Fibroblast of gingiva (primary cell): ENCODE measurements at regions not wholly inside any gene's neighbourhood (a gene's known extent, or its start where the extent isn't known, plus 50 kb on each side); places are given as distances from the start of the nearest gene placed in this dataset.
"Not testable (repeated sequence)": the region's sequence is repeated elsewhere in the genome, so short reads cannot be mapped to it uniquely, and the experiment has no call there.

Source experiments
- DNase-seq: peaks from one replicate; pipeline ENCODE4 v3.0.0-alpha.2; 2011; ENCODE audit warnings: low read depth

DNA sequence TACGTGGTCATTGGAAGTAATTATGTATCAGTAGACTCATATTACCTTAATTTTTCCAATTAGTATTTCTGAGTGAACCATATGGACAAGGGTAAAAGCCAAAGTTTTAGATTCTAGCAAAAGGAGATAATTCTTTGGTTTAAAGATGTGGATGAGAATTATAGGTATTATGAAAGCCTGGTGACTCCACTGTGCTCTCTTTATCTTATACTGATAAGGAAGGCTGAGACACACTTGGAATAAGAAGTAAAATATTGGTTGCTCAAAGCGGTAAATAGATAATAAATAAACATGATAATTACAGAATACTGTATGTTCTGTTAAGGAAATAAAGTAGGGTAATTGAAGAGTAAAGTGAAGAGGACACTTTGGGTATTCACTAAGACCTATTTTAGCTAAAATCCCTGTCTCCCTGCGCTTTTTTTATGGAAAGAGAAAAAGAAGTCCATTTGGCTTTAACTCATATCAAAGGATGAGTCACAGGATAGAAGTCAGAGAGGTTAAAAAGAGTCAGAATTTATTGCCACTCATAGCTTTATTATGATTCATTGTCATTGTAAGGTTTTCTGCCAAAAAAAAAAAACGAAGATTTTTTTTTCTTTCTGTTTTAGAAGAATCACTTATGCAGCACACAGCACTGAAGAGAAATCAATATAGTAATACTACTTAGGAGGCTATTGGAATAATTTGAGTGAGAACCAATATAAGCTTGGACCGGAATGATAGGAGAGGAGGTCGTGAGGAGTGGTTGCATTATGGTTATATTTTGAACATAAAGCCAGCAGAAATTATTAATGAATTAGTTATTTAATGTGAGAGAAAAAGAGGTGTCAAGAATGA, 2463.1 kb downstream of the ARAP2 start:
- DNase-seq: no peak

DNA sequence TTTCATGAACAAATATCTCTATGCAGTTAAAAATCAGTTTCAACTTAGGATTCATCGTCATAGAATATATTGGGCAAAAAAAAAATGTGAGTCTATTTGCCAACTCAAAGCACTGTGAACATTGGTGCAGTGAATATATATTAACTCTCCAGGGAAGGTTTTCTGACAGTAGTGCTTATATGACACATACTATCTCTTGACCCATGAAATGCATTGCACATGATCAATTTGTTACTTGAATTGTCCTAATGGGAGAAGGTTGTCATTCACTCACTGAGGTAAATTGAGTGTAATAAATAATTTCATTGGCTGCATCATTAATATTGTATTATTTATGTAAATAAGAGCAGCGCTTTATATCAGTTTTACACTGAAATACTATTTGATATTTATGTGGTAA, 2458.5 kb downstream of the ARAP2 start:
- no peak for DNase-seq

GRCh38 chr4:33802578-33802977, 2441.7 kb downstream of the ARAP2 start:
- no peak for DNase-seq

- DNase-seq: no peak
These were observed 2418.6 kb downstream of the ARAP2 start for GRCh38 chr4:33825685-33826084.

DNA sequence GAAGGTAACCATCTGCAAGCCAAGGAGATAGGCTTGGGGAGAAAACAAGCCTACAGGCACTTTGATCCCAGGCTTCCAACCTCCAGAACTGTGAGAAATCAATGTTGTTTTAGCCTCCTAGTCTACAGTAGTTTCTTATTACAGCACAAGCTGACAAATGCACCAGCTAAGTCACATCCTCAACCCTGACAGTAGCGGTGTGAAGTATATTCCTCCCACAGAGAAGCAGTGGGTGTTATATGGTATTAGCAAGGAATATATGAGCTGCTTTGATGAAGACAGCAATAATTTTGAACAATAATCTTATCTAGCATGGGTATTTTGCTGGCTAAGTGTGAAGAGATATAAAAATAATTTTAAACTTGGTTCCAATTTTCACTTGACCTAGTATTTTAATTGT, 2415.0 kb downstream of the ARAP2 start:
- DNase-seq: not testable (repeated sequence)

GRCh38 chr4:33831442-33832066, 2412.8 kb downstream of the ARAP2 start:
- no peak for DNase-seq

DNA sequence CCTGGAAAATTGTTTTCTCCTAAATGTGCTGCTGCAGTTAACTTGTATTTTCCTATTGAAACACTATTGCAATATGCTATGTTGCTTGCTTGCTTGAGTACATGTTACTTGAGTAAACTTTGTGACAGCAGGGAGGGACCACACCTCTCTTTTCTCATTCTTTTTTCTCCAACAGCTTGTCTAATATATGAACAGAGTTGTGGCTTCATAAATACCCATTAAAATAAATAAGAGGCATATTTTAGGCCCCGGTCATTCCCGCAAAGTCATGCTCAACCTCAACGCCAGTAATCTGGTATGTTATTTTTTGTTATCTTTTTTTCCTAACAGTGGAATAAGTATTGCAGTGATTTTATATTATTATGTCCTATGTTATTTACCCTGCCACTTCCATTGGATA, 2408.6 kb downstream of the ARAP2 start:
- not testable (repeated sequence) for DNase-seq

- peak; percentile 31 for DNase-seq
These were observed 2407.1 kb downstream of the ARAP2 start for GRCh38 chr4:33837043-33837838.

DNA sequence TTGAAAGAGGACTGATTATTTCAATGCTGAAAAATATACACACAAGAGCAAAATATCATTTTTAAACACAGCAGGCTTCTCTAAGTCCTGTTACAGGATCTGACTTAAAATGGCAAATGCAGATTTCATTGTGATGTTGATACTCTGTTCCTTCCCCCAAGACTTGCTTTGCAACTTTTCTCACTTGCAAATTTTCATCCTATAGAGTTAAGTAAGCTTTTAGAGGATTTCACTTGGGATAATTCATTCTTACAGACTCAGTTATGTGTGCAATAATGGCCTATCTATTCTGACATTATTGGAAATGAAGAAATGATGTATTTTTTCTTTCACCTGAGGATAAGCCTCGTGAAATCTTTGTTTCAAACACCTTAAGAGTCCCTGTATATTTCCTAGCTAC, 2403.2 kb downstream of the ARAP2 start:
- no peak for DNase-seq

DNA sequence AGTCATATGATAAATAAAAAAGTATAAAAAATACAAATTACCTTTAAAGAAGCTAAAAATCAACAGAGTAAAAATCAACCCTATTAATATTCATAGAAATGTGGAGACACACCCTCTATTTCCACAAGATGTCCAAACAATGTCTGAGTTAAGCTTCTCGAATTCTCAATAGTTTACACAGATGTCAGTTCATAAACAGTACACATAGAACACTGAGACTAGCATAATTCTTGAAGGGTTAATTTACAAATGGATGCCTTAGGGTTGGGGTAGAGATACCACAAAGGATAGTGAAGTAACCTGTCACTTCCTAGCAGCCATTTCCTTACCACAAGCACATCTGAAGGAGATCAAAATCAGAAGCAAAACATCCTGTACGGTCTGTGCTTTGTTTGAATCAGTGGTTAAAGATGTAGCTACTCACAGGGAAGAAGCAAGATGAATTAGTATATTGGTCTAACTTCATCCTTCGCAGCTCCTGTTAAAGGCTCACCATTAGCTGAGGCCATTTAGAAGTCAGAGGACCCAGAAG, 2393.9 kb downstream of the ARAP2 start:
- no peak for DNase-seq

DNA sequence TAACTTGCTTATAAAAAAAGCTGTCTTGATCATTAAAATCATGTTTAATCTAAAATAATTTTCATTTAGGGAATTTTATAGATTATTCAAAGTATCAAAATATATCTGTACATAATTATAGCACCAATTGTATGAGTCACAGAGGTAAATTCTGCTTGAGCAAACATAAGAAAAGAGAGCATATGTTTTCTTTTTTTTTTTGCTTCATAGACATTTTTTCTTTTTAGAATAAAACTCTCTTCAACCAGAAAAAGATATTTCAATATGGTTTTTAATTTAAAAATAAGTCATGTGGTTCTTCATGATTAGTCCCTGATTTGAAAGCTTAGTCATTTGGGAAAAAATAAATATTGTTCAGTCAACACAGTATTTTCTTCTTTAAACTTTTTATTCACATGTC, 2390.6 kb downstream of the ARAP2 start:
- not testable (repeated sequence) for DNase-seq

DNA sequence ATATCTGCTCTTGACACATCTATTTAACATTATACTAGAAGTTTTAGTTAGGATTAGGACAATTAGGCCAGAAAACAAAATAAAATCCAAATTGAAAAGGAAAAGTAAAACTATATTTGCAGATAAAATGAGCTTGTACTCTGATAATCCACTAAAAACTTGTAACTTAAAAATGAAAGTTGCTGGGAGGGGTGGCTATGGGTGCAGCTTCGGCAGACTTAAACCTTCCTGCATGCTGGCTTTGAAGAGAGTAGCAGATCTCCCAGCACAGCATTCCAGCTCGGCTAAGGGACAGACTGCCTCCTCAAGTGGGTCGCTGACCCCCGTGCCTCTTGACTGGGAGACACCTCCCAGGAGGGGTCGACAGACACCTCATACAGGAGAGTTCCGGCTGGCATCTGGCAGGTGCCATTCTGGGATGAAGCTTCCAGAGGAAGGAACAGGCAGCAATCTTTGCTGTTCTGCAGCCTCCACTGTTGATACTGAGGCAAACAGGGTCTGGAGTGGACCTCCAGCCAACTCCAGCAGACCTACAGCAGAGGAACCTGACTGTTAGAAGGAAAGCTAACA, 2379.9 kb downstream of the ARAP2 start:
- DNase-seq: no peak

DNA sequence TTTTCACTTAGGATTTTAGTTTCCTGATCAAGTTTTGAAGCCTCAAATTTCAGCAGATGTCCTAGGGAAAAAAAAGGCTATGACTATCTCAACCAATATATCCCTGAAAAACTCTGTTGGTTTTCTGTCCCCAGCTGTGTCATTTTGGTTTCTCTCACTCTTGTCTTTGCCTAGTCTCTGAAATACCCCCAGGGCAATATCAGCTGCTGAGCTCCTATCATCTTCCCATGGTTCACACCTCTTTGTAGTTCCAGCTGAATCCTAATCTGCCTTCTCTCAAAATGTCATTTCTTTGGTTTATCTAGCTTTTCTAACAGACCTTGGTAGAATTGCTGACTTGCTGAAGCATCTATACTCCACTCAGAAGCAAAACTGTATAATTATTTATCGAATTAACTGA, 2370.5 kb downstream of the ARAP2 start:
- no peak for DNase-seq

DNA sequence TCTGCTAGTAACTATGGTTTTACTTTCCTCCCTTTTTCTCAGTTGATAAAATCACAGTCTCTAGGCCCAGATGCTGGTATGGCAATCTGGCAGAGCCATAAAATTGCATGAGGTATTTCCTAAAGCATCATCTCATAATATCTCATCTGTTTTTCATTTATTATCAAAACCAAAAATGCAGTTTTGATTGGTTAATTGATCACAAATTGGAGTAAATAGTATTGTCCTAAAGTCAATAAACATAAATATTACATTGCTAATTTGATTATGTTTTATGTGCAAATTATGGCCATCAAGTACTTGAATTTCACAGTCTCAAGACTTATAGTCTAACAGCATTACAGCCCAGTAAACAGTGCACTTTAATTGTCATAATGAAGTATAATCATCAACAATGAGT, 2365.6 kb downstream of the ARAP2 start:
- no peak for DNase-seq

GRCh38 chr4:33881176-33881575, 2363.1 kb downstream of the ARAP2 start:
- DNase-seq: no peak

- DNase-seq: no peak
These were observed 2361.9 kb downstream of the ARAP2 start for GRCh38 chr4:33882246-33882990.

DNA sequence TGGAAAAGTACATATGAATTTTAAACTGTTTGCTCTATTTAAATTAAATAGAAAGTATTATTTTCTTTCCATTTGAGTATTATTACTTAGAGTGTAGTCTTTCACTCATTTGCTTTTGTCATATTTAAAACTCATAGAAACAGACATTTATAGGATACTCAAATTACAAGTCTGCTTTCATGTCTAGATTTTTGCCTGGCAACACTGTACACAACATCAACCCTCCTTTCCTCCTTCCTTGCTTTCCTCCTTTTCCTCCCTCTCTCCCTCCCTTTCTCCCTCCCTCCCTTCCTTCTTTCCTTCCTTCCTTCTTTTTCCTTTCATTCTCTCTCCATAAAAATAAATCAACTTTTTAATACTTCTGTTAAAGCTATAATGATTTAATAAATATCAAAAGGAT, 2361.2 kb downstream of the ARAP2 start:
- no peak for DNase-seq

DNA sequence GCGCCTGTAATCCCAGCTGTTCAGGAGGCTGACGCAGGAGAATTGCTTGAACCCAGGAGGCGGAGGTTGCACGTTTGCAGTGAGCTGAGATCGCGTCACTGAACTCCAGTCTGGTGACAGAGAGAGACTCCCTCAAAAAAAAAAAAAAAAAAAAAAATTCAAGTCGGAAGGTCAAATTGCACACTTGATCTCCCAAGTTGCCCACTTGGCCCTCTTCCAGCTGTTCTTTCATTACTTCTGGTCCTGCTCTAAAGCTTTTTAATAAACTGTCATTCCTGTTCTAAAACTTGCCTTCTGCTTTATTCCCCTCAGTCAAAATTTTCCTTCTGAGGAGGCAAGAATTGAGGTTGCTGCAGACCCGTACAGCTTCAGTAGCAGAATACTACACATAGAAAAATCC, 2358.0 kb downstream of the ARAP2 start:
- DNase-seq: no peak

DNA sequence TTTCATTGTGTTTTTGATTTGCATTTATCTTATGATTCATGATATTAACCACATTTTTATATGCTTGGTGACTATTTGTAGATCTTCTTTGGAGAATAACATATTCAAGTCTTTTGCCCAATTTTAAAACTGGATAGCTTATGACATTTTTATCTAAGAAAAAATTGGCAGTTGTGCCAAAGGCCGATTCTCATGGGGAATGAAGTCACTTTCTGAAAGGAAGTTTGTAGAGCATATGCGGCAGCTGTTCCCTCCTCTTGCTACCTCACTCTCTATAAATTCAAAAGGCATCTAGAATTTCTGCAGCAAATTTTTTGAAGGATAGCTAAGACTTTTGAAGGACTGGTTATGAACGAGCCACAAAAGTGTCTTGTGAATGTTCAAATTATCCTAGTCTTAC, 2353.5 kb downstream of the ARAP2 start:
- no peak for DNase-seq

DNA sequence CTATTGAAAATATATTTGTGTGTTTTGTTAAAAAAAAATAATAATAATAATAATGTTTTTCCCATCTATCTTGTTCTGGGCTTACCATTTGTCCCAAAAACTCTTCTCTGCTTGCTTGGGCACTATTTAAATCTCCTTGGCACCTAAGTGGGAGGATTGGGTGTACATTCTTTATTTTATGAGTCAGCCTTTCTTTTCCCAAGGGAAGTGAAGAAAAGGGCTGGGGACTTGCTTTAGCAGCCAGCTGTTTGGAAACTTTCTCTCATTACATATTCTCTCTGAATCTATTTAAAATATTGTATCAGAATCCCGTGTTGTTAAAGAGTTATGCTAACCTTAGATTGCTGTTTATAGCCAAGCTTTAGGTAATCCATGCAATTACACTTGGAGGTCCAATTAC, 2332.4 kb downstream of the ARAP2 start:
- no peak for DNase-seq

- DNase-seq: no peak
These were observed 2329.9 kb downstream of the ARAP2 start for GRCh38 chr4:33914386-33914785.

GRCh38 chr4:33923469-33923868, 2320.8 kb downstream of the ARAP2 start:
- DNase-seq: no peak
